22Rv1 (cell line): ENCODE measurements at regions not wholly inside any gene's neighbourhood (a gene's known extent, or its start where the extent isn't known, plus 50 kb on each side); places are given as distances from the start of the nearest gene placed in this dataset.

Source experiments
- H3K27ac ChIP-seq: fragments of 450-650 bp; 2 replicates; pipeline ENCODE4 v1.5.1; 2017
- ZFX ChIP-seq: fragments of 450-650 bp; IDR thresholded peaks from 2 replicates; pipeline ENCODE4 v1.6.1; 2017; ENCODE audit warnings: antibody characterized with exemption, borderline replicate concordance
- TF ChIP-seq, protein P1 (sequence below): fragments of 450-650 bp; IDR thresholded peaks from 2 replicates; pipeline ENCODE4 v1.5.1; 2017; ENCODE audit warnings: mild to moderate bottlenecking

DNA sequence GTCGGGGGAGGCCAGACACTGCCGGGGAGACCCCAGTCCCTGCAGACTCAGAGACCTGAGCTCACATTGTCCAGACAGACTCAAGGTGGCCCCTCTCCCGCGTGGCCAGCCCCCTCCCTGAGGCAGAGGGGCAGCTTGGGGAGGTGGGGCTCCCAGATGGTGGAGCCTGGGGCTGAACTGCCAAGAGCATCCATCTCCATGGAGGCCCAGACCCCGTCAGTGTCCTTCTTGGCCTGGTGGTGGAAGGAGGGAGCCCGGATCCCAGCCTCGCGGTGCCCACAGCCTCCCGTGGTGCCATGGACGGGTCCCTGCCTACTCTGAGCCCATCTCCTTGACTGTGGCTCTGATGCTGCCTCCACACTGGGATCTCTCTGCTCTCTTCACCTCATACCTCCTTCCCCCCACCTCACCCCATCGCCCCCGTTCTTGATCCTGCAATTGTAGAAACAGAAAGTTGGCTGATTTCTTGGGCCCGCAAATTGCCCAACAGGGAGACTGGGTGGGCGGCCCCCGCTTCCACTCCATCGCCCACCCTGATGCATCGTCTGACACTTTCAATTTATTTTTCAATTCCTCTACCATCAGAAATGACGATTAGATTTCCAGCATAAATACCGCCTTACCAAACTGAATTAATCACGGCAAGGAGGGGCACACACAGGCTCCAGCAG is 348.9 kb downstream of the MATN1 start:
- TF ChIP-seq, protein P1, sequence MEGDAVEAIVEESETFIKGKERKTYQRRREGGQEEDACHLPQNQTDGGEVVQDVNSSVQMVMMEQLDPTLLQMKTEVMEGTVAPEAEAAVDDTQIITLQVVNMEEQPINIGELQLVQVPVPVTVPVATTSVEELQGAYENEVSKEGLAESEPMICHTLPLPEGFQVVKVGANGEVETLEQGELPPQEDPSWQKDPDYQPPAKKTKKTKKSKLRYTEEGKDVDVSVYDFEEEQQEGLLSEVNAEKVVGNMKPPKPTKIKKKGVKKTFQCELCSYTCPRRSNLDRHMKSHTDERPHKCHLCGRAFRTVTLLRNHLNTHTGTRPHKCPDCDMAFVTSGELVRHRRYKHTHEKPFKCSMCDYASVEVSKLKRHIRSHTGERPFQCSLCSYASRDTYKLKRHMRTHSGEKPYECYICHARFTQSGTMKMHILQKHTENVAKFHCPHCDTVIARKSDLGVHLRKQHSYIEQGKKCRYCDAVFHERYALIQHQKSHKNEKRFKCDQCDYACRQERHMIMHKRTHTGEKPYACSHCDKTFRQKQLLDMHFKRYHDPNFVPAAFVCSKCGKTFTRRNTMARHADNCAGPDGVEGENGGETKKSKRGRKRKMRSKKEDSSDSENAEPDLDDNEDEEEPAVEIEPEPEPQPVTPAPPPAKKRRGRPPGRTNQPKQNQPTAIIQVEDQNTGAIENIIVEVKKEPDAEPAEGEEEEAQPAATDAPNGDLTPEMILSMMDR = no peak
- TF ChIP-seq ZFX = no peak
- no peak overlapping the region for H3K27ac ChIP-seq

DNA sequence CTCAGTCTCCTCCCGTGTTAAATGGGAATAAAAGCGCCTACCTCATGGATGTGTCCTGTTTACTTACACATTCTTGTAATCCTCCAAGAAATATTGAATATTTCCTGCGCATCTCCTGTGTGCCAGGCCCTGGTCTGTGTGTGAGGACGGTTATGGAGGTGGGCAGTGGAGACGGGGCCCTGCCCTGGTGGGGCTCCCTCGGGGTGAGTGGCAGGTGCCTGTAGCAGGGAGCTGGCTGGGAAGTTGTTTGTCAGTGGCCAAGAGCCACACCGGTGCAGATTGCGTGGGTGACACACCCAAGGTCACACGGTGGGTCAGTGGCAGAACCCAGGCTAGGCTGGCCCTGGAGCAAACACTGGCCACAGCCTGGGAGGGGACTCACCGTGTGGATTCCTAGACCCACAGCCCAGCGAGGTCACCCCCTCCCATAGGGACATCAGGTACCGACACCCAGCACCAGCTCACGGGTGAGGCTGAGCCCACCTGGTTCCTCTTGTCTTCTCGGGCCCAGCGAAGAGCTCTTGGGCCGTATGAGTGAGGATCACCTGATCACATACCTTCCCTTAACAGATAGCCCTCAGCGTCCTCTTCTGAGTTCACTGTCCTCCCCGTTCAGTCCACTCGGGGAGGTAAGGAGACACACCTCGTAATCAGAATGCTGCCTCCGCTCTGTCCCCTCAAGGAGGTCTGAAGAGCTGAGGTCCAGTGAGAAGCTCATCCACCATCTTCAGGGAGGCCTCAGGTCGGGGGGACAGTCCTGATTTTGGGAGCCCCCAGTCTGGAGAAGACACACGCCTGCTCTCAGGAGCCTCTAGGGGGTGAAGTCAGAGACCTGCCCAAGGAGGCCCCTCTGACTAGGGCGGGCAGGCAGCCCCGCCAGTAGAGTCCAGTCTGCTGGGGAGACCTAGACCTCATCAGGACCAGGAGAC is 349.6 kb downstream of the MATN1 start:
- H3K27ac ChIP-seq = no peak overlapping the region
- no peak for TF ChIP-seq ZFX
- TF ChIP-seq, protein P1 = no peak

DNA sequence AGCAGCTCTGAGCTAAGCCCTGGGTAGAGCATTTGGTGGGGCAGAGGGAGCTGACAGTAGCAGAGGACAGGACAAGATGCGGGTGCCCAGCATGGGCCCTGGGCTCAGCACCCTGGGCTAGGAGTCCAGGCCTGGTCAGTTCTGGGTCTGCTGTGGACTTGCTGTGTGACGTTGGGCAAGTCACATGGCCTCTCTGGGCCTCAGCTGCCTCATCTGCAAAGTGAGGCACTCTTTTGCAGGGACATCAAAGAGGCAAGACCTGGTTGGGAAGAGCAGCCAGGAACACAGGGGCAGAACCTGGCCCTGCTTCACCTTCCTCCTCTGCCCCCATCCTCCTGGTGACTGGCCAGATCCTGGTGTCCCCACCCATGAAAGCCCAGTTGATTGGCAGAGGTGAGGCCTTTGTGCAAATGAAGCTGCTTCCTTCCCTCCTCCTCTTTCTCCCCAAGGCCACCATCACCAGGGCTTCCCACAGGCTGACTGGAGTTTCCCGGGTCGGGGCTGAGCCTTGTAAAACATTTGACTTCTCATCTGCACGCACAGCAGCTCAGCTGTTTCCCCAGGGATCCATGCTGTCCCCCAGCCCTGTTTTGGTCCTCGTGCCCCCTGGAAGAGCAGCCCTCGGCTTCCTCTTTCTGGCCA is 350.5 kb downstream of the MATN1 start:
- no peak for TF ChIP-seq ZFX
- TF ChIP-seq, protein P1 = no peak

DNA sequence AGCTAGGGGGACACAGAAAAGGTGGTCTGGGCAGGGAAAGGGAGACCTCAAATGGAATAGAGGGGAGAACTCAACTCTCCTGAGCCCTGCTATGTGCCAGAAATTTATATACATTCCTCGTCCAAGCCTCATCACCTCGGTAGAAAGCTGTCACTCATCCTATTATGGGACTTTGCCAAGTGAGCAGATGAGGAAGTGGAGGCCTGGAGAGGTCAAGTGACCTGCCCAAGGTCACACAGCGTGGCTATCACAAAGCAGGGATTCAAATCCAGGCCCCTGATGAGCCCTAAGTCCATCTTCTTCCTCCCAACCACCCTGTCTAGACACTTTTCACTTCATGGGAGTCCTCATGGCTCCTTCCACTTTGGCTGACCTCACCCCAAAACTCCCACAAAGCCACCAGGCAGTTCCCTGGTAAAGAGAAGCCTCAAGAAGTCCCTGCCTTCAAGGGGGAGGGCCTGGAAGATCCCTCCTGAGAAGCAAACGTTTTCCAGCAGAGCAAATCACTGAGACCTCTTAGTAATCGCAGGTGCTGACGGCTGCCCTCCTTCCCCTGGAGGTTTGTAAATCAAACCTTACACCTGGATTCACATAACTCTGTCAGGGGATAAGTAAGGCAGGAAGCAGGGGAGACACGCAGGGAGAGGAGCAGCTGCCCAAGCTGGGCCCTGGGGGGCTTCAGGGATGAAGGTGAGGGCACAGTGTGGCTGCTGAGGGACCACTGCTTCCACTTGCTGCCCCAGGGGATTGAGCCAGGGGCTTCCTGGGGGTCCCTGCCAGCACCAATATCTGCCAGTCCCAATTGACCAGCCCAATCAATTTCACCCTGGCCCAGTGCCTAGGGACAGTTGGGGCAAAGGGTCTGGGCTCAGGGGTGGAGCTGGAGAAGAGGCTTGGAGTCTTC is 351.2 kb downstream of the MATN1 start:
- TF ChIP-seq, protein P1 = no peak
- TF ChIP-seq ZFX = no peak
- H3K27ac ChIP-seq = no peak overlapping the region

More for the DNA sequence above, 350.5 kb downstream of the MATN1 start:
- H3K27ac ChIP-seq = no peak overlapping the region

DNA sequence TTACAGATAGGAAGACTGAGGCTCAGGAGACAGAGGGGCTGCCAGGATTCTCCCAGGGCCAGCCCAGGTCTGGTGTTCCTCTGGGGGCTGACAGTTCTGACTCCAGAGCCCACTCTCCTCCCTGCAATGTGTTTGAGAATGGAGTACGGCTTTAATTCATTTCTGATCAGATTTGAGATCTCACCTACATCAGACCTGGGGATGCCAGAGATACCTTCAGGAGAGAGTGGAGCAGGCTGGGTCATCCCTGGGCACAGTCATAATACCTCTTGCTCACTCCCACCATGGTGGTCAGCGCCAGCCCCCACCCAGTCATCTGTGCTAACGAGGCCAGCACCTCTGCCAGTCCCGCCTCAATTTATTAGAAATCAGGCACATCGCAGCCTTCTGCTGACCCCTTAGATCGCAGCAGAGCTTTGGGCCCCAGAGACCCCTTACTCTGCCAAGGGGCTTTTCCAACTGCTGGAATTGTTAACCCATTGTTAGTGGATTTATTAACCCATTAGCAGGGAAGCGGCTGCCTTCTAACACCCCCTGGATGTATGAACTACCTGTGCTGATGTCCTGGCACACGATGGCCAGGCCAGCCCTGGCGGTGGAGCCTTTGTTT is 352.1 kb downstream of the MATN1 start:
- no peak for TF ChIP-seq ZFX
- TF ChIP-seq, protein P1 = no peak
- no peak overlapping the region for H3K27ac ChIP-seq

DNA sequence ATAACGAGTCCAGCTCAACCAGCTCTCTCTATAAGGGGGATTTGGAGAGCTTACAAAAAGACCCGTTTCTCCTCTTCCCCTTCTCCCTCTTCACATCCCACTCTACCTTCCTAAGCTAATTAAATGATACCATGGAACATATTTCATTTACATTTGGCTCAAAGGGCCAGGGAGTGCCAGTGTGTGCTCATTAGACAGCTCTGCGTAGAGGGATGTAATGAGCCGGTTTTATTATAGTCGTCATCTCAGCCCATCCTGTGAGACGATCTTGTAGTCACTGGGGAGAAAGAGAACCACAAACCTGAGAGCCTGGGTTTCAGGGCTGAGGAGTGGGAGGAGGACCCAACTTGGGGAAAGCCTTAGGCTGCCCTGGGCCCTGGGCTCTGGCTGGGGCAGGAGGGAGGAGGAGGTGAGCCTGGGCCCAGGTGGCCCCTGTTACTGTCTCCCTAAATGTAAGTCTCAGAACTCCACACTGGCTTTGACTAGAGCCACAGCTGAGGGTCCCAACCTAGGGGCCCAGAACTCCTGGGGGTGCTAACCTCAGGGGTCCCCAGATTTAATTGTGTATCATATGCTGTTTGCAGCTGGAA is 354.6 kb downstream of the MATN1 start:
- no peak overlapping the region for H3K27ac ChIP-seq
- TF ChIP-seq, protein P1 = no peak
- no peak for TF ChIP-seq ZFX
